MCF 10A (cell line): ENCODE measurements at regions not wholly inside any gene's neighbourhood (a gene's known extent, or its start where the extent isn't known, plus 50 kb on each side); places are given as distances from the start of the nearest gene placed in this dataset.

Source experiments
- BruUV-seq: library from RNA; stranded (reverse); fragments of 400-500 nt; replicated peaks from 2 replicates; lab custom pipeline; 2021; lab: Mats Ljungman, UMichigan
- CTCF ChIA-PET: fragments of 300-600 bp; sonication (Branson Sonifier 250); formaldehyde crosslinking; extraction: SDS; loops from one replicate; lab custom pipeline; 2021; ENCODE audit warnings: antibody characterized with exemption, inconsistent platforms; lab: Yijun Ruan, JAX
- POLR2A ChIA-PET: fragments of 300-600, 350-650 bp; sonication (Branson Sonifier 250); formaldehyde crosslinking; extraction: SDS; loops from one replicate; lab custom pipeline; 2020; ENCODE audit warnings: antibody characterized with exemption, inconsistent platforms; lab: Yijun Ruan, JAX
- DNase-seq: peaks from one replicate; pipeline ENCODE4 v3.0.0-alpha.2; 2018; ENCODE audit not compliant: unreplicated experiment
- H3K27ac Mint-ChIP-seq: one replicate; pipeline ENCODE4 v1.8.0; 2022; ENCODE audit warnings: mild to moderate bottlenecking, low read depth, mixed read lengths; ENCODE audit not compliant: unreplicated experiment
- H3K27me3 Mint-ChIP-seq: one replicate; pipeline ENCODE4 v1.8.0; 2022; ENCODE audit warnings: mixed read lengths; ENCODE audit not compliant: insufficient read depth, unreplicated experiment
- H3K36me3 Mint-ChIP-seq: one replicate; pipeline ENCODE4 v1.8.0; 2022; ENCODE audit warnings: mild to moderate bottlenecking, moderate library complexity, mixed read lengths; ENCODE audit not compliant: insufficient read depth, unreplicated experiment
- H3K4me1 Mint-ChIP-seq: one replicate; pipeline ENCODE4 v1.8.0; 2022; ENCODE audit warnings: mixed read lengths; ENCODE audit not compliant: insufficient read depth, unreplicated experiment
- H3K4me3 Mint-ChIP-seq: one replicate; pipeline ENCODE4 v1.8.0; 2022; ENCODE audit warnings: mild to moderate bottlenecking, moderate library complexity, mixed read lengths; ENCODE audit not compliant: unreplicated experiment
- H3K9me3 Mint-ChIP-seq: one replicate; pipeline ENCODE4 v1.8.0; 2022; ENCODE audit warnings: mixed read lengths; ENCODE audit not compliant: unreplicated experiment
- intact Hi-C: fragments of 100-400 bp; cut with micrococcal nuclease; formaldehyde crosslinking; loops from 2 replicates; pipeline ENCODE4 v1.14.1; 2022
- TF ChIP-seq, protein P1 (sequence below): fragments of 200-600 bp; IDR thresholded peaks from one replicate; pipeline ENCODE4 v1.8.0; 2022; ENCODE audit warnings: antibody characterized with exemption, mild to moderate bottlenecking; ENCODE audit not compliant: unreplicated experiment

DNA sequence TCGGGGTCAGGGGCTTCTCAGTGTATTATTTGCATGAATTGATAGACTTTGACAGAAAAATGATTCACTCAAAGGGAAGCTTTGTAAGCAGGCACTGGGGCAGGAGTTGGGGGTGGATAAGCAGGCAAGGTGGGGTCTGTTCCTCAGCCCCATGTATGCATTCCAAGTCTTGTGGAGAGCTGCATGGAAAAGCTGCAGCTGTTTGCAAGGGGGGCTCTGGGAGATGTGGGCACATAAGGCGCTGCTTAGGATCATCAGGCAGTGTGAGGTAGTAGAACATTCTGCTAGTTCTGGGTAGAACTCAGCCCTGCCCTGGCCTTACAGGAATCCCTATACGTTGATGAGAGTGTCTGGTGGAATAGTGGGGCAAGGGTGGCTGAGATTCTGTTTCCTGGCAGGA lies 154.2 kb upstream of the LRIG1 start:
- H3K27ac Mint-ChIP-seq: no peak overlapping the region
- ChIA-PET CTCF (interaction anchor here (0.6 kb wide), 3 partner anchors 39 to 265 kb away, joined by 3 to 4 read pairs (median 3); no protein-coding TSS in a partner anchor), POLR2A (no interaction called here)
- TF ChIP-seq, protein P1, sequence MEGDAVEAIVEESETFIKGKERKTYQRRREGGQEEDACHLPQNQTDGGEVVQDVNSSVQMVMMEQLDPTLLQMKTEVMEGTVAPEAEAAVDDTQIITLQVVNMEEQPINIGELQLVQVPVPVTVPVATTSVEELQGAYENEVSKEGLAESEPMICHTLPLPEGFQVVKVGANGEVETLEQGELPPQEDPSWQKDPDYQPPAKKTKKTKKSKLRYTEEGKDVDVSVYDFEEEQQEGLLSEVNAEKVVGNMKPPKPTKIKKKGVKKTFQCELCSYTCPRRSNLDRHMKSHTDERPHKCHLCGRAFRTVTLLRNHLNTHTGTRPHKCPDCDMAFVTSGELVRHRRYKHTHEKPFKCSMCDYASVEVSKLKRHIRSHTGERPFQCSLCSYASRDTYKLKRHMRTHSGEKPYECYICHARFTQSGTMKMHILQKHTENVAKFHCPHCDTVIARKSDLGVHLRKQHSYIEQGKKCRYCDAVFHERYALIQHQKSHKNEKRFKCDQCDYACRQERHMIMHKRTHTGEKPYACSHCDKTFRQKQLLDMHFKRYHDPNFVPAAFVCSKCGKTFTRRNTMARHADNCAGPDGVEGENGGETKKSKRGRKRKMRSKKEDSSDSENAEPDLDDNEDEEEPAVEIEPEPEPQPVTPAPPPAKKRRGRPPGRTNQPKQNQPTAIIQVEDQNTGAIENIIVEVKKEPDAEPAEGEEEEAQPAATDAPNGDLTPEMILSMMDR: no peak
- H3K9me3 Mint-ChIP-seq: no peaks in the 10 kb centered on the region
- no peak for DNase-seq
- intact Hi-C loops: no loop called here
- H3K4me3 Mint-ChIP-seq: no peak overlapping the region
- no peaks in the 10 kb centered on the region for H3K4me1 Mint-ChIP-seq
- BruUV-seq: no TSS peak
- H3K27me3 Mint-ChIP-seq: peaks cover 9% of the 10 kb centered on the region
- peaks cover 5% of the 10 kb centered on the region for H3K36me3 Mint-ChIP-seq

DNA sequence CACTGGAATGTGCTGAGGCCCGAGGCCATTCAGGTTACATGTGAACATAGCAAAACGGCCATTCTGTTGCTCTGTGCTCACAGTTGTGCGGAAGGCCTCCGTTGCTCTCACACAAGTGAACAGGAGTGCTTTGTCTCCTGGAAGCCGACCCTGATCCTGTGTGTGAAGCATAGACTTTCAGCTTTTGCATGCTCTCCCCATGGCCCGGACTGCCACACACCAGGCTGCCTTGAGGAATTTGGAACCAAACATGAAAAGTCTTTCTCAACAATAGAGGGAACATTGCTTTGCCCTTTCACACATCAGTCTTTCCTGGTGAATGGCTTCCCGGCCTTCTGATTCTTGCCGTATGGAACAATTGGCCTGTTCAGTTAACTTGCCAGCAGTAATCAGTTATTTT lies 154.8 kb upstream of the LRIG1 start:
- DNase-seq: no peak
- TF ChIP-seq, protein P1: no peak
- Mint-ChIP-seq H3K4me1 (no peaks in the 10 kb centered on the region), H3K9me3 (no peaks in the 10 kb centered on the region), H3K27ac (no peak overlapping the region), H3K27me3 (peaks cover 9% of the 10 kb centered on the region), H3K36me3 (peaks cover 5% of the 10 kb centered on the region), H3K4me3 (no peak overlapping the region)
- POLR2A ChIA-PET: no interaction called here
- no TSS peak for BruUV-seq
- CTCF ChIA-PET: no interaction called here
- intact Hi-C loops: no loop called here

DNA sequence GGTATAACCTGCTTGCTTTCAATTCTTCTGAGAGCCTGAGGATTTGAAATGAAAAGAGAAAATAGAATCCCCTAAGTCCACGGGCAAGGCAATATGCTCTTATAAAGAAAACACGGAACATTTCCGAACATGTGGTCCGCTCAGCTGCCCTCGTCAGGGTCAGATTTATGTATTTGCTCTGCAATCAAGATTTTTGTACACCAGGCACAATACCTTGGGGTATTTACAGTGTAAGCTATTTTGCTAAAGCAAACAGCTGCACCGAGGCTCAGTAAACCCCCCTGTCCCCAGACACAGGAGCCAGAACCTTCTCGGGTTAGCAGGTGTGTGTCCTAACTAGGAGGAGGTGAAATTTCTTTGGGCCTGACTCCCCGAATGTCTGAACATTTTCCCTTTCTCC lies 155.8 kb upstream of the LRIG1 start:
- Mint-ChIP-seq H3K27ac (no peak overlapping the region), H3K36me3 (peaks cover 5% of the 10 kb centered on the region), H3K27me3 (peaks cover 9% of the 10 kb centered on the region), H3K4me1 (no peaks in the 10 kb centered on the region), H3K9me3 (no peaks in the 10 kb centered on the region), H3K4me3 (no peak overlapping the region)
- DNase-seq: no peak
- TF ChIP-seq, protein P1: no peak
- ChIA-PET POLR2A (interaction anchor here (0.6 kb wide), 1 partner anchor 1450 kb away, joined by 3 read pairs; no protein-coding TSS in a partner anchor), CTCF (interaction anchor here (0.6 kb wide), 1 partner anchor 275 kb away, joined by 3 read pairs; no protein-coding TSS in a partner anchor)
- intact Hi-C loops: no loop called here
- BruUV-seq: no TSS peak

DNA sequence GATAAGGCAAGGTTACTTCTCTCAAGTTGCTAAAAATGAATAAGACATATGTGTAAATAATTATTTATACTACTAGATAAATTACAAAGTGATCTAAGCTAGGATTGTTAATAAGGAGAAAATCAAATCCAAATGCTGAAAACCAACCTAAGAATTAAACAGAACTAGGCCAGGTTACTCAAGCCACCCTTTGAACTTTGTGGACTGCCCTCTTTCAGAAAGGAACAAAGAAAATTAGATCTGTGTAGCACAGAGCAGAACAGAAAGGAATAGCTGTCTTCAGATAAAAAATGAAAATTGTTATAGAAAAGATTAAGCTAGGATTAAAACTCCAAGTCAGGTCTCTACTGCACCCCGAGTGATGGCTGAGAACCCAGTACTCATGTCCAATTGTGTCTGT lies 158.2 kb upstream of the LRIG1 start:
- BruUV-seq: no TSS peak
- Mint-ChIP-seq H3K36me3 (no peaks in the 10 kb centered on the region), H3K27me3 (no peaks in the 10 kb centered on the region), H3K4me3 (no peak overlapping the region), H3K27ac (no peak overlapping the region), H3K9me3 (no peaks in the 10 kb centered on the region), H3K4me1 (no peaks in the 10 kb centered on the region)
- no peak for DNase-seq
- POLR2A ChIA-PET: interaction anchor here (0.7 kb wide), 1 partner anchor 391 kb away, joined by 3 read pairs; no protein-coding TSS in a partner anchor
- CTCF ChIA-PET: interaction anchor here (0.7 kb wide), 1 partner anchor 403 kb away, joined by 3 read pairs; no protein-coding TSS in a partner anchor
- TF ChIP-seq, protein P1: no peak
- intact Hi-C loops: no loop called here
